Panc1 (cell line): ENCODE measurements at regions not wholly inside any gene's neighbourhood (a gene's known extent, or its start where the extent isn't known, plus 50 kb on each side); places are given as distances from the start of the nearest gene placed in this dataset.

Source experiments
- ATAC-seq: fragments of 200-7000 bp; cut with Tn5 transposase; 2 replicates; pipeline ENCODE4 v1.9.1; 2020; ENCODE audit warnings: mild to moderate bottlenecking, moderate library complexity
- BruUV-seq: library from RNA; stranded (reverse); fragments of 400-500 nt; replicated peaks from 2 replicates; lab custom pipeline; 2021; lab: Mats Ljungman, UMichigan
- CTCF ChIA-PET: fragments of 300-600 bp; sonication (Branson Sonifier 250); formaldehyde crosslinking; loops from one replicate; lab custom pipeline; 2022; ENCODE audit warnings: antibody characterized with exemption; lab: Charles Lee
- POLR2A ChIA-PET: fragments of 300-600 bp; sonication (Branson Sonifier 250); formaldehyde crosslinking; loops from one replicate; lab custom pipeline; 2022; ENCODE audit warnings: antibody characterized with exemption; lab: Charles Lee
- DNase-seq: peaks from one replicate; pipeline ENCODE4 v3.0.0-alpha.2; 2010; ENCODE audit warnings: low read depth, low spot score
- H3K27ac ChIP-seq: 2 replicates; pipeline ENCODE4 v1.5.1; 2011; ENCODE audit warnings: mild to moderate bottlenecking, low read length, inconsistent platforms
- H3K27me3 ChIP-seq: fragments of 200-500 bp; sonication (Bioruptor generic); 2 replicates; pipeline ENCODE4 v1.6.0; 2014; ENCODE audit warnings: low read length, inconsistent platforms; ENCODE audit not compliant: control insufficient read depth, insufficient read depth
- H3K36me3 ChIP-seq: fragments of 200-500 bp; sonication (Bioruptor generic); 2 replicates; pipeline ENCODE4 v1.5.1; 2014; ENCODE audit warnings: inconsistent platforms, mild to moderate bottlenecking, low read length, moderate library complexity; ENCODE audit not compliant: control insufficient read depth, insufficient read depth
- H3K4me1 ChIP-seq: 2 replicates; pipeline ENCODE4 v1.5.1; 2011; ENCODE audit warnings: inconsistent platforms, mild to moderate bottlenecking, low read length, moderate library complexity; ENCODE audit not compliant: control insufficient read depth, insufficient read depth
- H3K4me3 ChIP-seq, 2 experiments: 2 replicates each; pipeline ENCODE4 v1.5.1; 2011 to 2012; ENCODE audit warnings: low read depth in 2 of 2, low read length in 2 of 2, mild to moderate bottlenecking in 2 of 2, inconsistent platforms in 1 of 2, moderate library complexity in 1 of 2
- H3K9me3 ChIP-seq: fragments of 200-500 bp; sonication (Bioruptor generic); 2 replicates; pipeline ENCODE4 v1.5.1; 2014; ENCODE audit warnings: low read depth, mild to moderate bottlenecking, inconsistent platforms, low read length, moderate library complexity; ENCODE audit not compliant: control insufficient read depth, insufficient read depth
- POLR2AphosphoS5 ChIP-seq: IDR thresholded peaks from 2 replicates; pipeline ENCODE4 v1.6.1; 2012; ENCODE audit warnings: mild to moderate bottlenecking, low read depth, low read length, moderate library complexity
- SIN3A ChIP-seq: IDR thresholded peaks from 2 replicates; pipeline ENCODE4 v1.6.1; 2012; ENCODE audit warnings: low read depth, mild to moderate bottlenecking, low read length, moderate library complexity, borderline replicate concordance; ENCODE audit not compliant: insufficient read depth
- TCF7L2 ChIP-seq: IDR thresholded peaks from 2 replicates; pipeline ENCODE4 v1.6.1; 2011; ENCODE audit warnings: mild to moderate bottlenecking, low read depth, low read length, inconsistent platforms
- in situ Hi-C: cut with HindIII; loops from 2 replicates; pipeline ENCODE4 v1.10.0; 2016; ENCODE audit warnings: low sequenced_read_pairs, low pct_unique_long_range_greater_than_20kb
- intact Hi-C: fragments of 100-400 bp; cut with micrococcal nuclease; formaldehyde crosslinking; loops from one replicate; pipeline ENCODE4 v1.10.0; 2022; ENCODE audit not compliant: unreplicated experiment
- TF ChIP-seq, protein P1 (sequence below), 2 experiments: IDR thresholded peaks; 2 replicates each; pipeline ENCODE4 v1.6.1; 2011 to 2012; ENCODE audit warnings: low read depth in 2 of 2, control low read depth in 1 of 2, low read length in 1 of 2, mild to moderate bottlenecking in 1 of 2, moderate library complexity in 1 of 2; ENCODE audit not compliant: insufficient read depth in 1 of 2
- TF ChIP-seq, protein P2 (sequence below): fragments of 450-650 bp; IDR thresholded peaks from 2 replicates; pipeline ENCODE4 v1.5.1; 2017; ENCODE audit warnings: mild to moderate bottlenecking

DNA sequence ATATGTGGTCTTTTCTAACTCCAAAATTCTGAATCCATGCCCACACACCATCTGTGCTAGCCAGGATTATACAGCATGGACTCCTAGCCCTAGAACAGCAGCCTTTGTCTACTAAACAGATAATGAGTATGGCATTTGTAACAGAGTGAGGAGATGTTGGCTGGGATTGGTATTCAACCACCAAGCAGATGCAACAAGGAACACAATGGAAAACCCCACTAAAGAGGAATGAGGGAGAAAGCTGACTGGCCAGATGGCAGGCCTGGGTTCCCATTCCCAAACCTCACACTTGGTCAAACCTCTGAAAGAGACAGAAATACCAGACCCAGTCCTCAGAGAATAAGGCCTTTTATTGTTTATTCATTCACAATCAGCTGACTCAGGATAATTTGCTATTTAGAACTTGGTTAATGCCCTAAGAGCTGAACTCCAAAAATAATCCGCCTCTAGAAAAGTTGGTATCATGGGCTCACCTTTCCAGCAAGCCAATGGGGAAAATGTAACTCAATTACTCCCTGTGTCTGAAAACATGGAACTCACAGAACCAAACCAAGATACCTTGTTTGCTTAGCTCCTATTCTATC lies 145.6 kb downstream of the LRRC3B start:
- BruUV-seq = no TSS peak
- in situ Hi-C loops = no loop called here
- no peaks in the 10 kb centered on the region for H3K27me3 ChIP-seq
- no peak for TF ChIP-seq TCF7L2
- TF ChIP-seq, protein P1, sequence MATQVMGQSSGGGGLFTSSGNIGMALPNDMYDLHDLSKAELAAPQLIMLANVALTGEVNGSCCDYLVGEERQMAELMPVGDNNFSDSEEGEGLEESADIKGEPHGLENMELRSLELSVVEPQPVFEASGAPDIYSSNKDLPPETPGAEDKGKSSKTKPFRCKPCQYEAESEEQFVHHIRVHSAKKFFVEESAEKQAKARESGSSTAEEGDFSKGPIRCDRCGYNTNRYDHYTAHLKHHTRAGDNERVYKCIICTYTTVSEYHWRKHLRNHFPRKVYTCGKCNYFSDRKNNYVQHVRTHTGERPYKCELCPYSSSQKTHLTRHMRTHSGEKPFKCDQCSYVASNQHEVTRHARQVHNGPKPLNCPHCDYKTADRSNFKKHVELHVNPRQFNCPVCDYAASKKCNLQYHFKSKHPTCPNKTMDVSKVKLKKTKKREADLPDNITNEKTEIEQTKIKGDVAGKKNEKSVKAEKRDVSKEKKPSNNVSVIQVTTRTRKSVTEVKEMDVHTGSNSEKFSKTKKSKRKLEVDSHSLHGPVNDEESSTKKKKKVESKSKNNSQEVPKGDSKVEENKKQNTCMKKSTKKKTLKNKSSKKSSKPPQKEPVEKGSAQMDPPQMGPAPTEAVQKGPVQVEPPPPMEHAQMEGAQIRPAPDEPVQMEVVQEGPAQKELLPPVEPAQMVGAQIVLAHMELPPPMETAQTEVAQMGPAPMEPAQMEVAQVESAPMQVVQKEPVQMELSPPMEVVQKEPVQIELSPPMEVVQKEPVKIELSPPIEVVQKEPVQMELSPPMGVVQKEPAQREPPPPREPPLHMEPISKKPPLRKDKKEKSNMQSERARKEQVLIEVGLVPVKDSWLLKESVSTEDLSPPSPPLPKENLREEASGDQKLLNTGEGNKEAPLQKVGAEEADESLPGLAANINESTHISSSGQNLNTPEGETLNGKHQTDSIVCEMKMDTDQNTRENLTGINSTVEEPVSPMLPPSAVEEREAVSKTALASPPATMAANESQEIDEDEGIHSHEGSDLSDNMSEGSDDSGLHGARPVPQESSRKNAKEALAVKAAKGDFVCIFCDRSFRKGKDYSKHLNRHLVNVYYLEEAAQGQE (IDR thresholded peaks at IDR 0.05; ENCODE audit: insufficient read depth in 1 of 2, low read depth in 2 of 2, low read length in 1 of 2) = no peak
- TF ChIP-seq SIN3A = no peak
- TF ChIP-seq POLR2AphosphoS5 = no peak
- TF ChIP-seq, protein P2, sequence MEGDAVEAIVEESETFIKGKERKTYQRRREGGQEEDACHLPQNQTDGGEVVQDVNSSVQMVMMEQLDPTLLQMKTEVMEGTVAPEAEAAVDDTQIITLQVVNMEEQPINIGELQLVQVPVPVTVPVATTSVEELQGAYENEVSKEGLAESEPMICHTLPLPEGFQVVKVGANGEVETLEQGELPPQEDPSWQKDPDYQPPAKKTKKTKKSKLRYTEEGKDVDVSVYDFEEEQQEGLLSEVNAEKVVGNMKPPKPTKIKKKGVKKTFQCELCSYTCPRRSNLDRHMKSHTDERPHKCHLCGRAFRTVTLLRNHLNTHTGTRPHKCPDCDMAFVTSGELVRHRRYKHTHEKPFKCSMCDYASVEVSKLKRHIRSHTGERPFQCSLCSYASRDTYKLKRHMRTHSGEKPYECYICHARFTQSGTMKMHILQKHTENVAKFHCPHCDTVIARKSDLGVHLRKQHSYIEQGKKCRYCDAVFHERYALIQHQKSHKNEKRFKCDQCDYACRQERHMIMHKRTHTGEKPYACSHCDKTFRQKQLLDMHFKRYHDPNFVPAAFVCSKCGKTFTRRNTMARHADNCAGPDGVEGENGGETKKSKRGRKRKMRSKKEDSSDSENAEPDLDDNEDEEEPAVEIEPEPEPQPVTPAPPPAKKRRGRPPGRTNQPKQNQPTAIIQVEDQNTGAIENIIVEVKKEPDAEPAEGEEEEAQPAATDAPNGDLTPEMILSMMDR = no peak
- H3K27ac ChIP-seq = no peak overlapping the region
- intact Hi-C loops = no loop called here
- no peaks in the 10 kb centered on the region for H3K9me3 ChIP-seq
- no peaks in the 10 kb centered on the region for H3K4me1 ChIP-seq
- no peak for ATAC-seq
- no peak for DNase-seq
- CTCF ChIA-PET = no interaction called here
- POLR2A ChIA-PET = no interaction called here
- H3K4me3 ChIP-seq = no peak overlapping the region
- H3K36me3 ChIP-seq = no peaks in the 10 kb centered on the region

DNA sequence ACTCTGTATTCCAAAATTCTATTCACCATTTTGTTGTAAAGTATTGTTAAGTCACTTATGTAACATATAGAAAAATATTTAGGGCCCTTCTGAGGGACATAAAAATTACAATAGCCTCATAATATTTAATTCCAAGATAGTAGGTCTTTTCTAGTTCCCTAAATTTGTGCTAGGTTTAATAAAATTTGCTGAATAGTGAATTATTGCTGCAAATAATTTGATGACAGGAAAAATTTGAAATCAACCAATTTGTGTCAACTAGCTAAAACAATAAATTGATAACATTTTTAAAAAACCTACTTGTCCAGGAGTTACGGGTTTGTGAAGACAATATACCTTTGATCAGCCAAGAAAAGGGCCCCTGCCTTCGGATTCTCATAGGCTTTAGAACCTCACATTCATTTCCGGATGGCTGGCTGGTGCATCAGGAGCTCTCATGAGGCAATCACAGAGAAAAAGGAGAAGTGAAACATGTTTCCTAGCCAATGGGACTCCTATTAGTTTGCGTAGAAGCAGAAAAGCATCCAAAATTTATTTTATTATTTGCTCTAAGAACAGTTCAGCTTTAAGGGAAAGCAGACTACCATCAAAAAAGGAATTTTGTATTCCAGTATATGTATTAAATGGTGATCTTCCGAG lies 177.2 kb downstream of the LRRC3B start:
- intact Hi-C loops = no loop called here
- TF ChIP-seq TCF7L2 (no peak), POLR2AphosphoS5 (no peak), SIN3A (no peak)
- TF ChIP-seq, protein P1 (IDR thresholded peaks at IDR 0.05; ENCODE audit: insufficient read depth in 1 of 2, low read depth in 2 of 2, low read length in 1 of 2) = no peak
- TF ChIP-seq, protein P2 = no peak
- no peak for DNase-seq
- no peaks in the 10 kb centered on the region for H3K27me3 ChIP-seq
- BruUV-seq = no TSS peak
- no peak for ATAC-seq
- H3K4me3 ChIP-seq = no peak overlapping the region
- H3K4me1 ChIP-seq = no peaks in the 10 kb centered on the region
- ChIA-PET POLR2A (interaction anchor here (0.6 kb wide), 1 partner anchor 519 kb away, joined by 4 read pairs; no protein-coding TSS in a partner anchor), CTCF (no interaction called here)
- no peaks in the 10 kb centered on the region for H3K36me3 ChIP-seq
- no peaks in the 10 kb centered on the region for H3K9me3 ChIP-seq
- H3K27ac ChIP-seq = no peak overlapping the region
- in situ Hi-C loops = no loop called here
